Osteoblast (primary cell): ENCODE measurements at regions not wholly inside any gene's neighbourhood (a gene's known extent, or its start where the extent isn't known, plus 50 kb on each side); places are given as distances from the start of the nearest gene placed in this dataset.

Source experiments
- DNase-seq: peaks from one replicate; pipeline ENCODE4 v3.0.0; 2011; ENCODE audit warnings: low spot score, mixed read lengths; ENCODE audit not compliant: insufficient read length; ENCODE audit errors: missing footprints
- H2AFZ ChIP-seq: 2 replicates; pipeline ENCODE4 v1.6.0; 2011; ENCODE audit warnings: mild to moderate bottlenecking, low read length
- H3K27ac ChIP-seq: 2 replicates; pipeline ENCODE4 v1.5.1; 2011; ENCODE audit warnings: mild to moderate bottlenecking, low read depth, low read length, moderate library complexity
- H3K27me3 ChIP-seq: 2 replicates; pipeline ENCODE4 v1.6.0; 2012; ENCODE audit warnings: mild to moderate bottlenecking, control low read depth, inconsistent platforms, low read length, moderate library complexity; ENCODE audit not compliant: insufficient read depth
- H3K36me3 ChIP-seq: 2 replicates; pipeline ENCODE4 v1.5.1; 2011; ENCODE audit warnings: mild to moderate bottlenecking, low read length, control low read depth, moderate library complexity; ENCODE audit not compliant: insufficient read depth
- H3K4me1 ChIP-seq: 2 replicates; pipeline ENCODE4 v1.5.1; 2011; ENCODE audit warnings: mild to moderate bottlenecking, low read length, control low read depth, moderate library complexity; ENCODE audit not compliant: insufficient read depth
- H3K4me2 ChIP-seq: 2 replicates; pipeline ENCODE4 v1.6.0; 2011; ENCODE audit warnings: mild to moderate bottlenecking, low read length; ENCODE audit not compliant: insufficient read depth
- H3K4me3 ChIP-seq: fragments of 200-600 bp; sonication (generic); 3 replicates; pipeline ENCODE4 v1.5.1; 2012; ENCODE audit warnings: mild to moderate bottlenecking, low read length, inconsistent platforms; ENCODE audit not compliant: insufficient read depth
- H3K79me2 ChIP-seq: 2 replicates; pipeline ENCODE4 v1.6.0; 2012; ENCODE audit warnings: mild to moderate bottlenecking, low read length, control low read depth, inconsistent platforms; ENCODE audit not compliant: insufficient read depth
- H3K9me3 ChIP-seq: 2 replicates; pipeline ENCODE4 v1.5.1; 2011; ENCODE audit warnings: low read depth, low read length, control low read depth
- H4K20me1 ChIP-seq: 2 replicates; pipeline ENCODE4 v1.6.0; 2012; ENCODE audit warnings: mild to moderate bottlenecking, low read length, control low read depth; ENCODE audit not compliant: insufficient read depth
- CTCF ChIP-seq: IDR thresholded peaks from 2 replicates; pipeline ENCODE4 v1.5.1; 2011; ENCODE audit warnings: mild to moderate bottlenecking, low read depth, low read length, moderate library complexity; ENCODE audit errors: extremely low read depth

GRCh38 chr10:43981232-43981631 lies 332.6 kb upstream of the ZNF32 start:
- Histone ChIP-seq H3K4me3 (no peak overlapping the region), H3K27me3 (no peaks in the 10 kb centered on the region), H2AFZ (no peak overlapping the region), H3K9me3 (no peaks in the 10 kb centered on the region), H3K79me2 (no peaks in the 10 kb centered on the region), H3K27ac (no peak overlapping the region), H3K36me3 (no peaks in the 10 kb centered on the region), H3K4me1 (no peaks in the 10 kb centered on the region), H4K20me1 (no peaks in the 10 kb centered on the region), H3K4me2 (no peak overlapping the region)
- DNase-seq, result no peak
- TF ChIP-seq CTCF, result no peak

- no peak overlapping the region for H2AFZ ChIP-seq
- H3K9me3 ChIP-seq, result no peaks in the 10 kb centered on the region
- H3K79me2 ChIP-seq, result no peaks in the 10 kb centered on the region
- no peaks in the 10 kb centered on the region for H4K20me1 ChIP-seq
- H3K27ac ChIP-seq, result no peak overlapping the region
- H3K27me3 ChIP-seq, result no peaks in the 10 kb centered on the region
- no peaks in the 10 kb centered on the region for H3K36me3 ChIP-seq
- no peak for TF ChIP-seq CTCF
- H3K4me3 ChIP-seq, result no peak overlapping the region
- H3K4me2 ChIP-seq, result no peak overlapping the region
- H3K4me1 ChIP-seq, result no peaks in the 10 kb centered on the region
- no peak for DNase-seq
Observed at GRCh38 chr10:43980715-43981114, 332.0 kb upstream of the ZNF32 start.

GRCh38 chr10:43980313-43980712 lies 331.6 kb upstream of the ZNF32 start:
- Histone ChIP-seq H3K36me3 (no peaks in the 10 kb centered on the region), H3K4me1 (no peaks in the 10 kb centered on the region), H4K20me1 (no peaks in the 10 kb centered on the region), H3K4me2 (no peak overlapping the region), H2AFZ (no peak overlapping the region), H3K9me3 (no peaks in the 10 kb centered on the region), H3K27me3 (no peaks in the 10 kb centered on the region), H3K79me2 (no peaks in the 10 kb centered on the region), H3K27ac (no peak overlapping the region), H3K4me3 (no peak overlapping the region)
- DNase-seq, result no peak
- no peak for TF ChIP-seq CTCF

- H3K27ac ChIP-seq, result no peak overlapping the region
- H3K4me3 ChIP-seq, result no peak overlapping the region
- no peak overlapping the region for H3K4me2 ChIP-seq
- H2AFZ ChIP-seq, result no peak overlapping the region
- H3K36me3 ChIP-seq, result no peaks in the 10 kb centered on the region
- no peak for DNase-seq
- no peaks in the 10 kb centered on the region for H3K4me1 ChIP-seq
- no peaks in the 10 kb centered on the region for H3K79me2 ChIP-seq
- no peaks in the 10 kb centered on the region for H4K20me1 ChIP-seq
- H3K9me3 ChIP-seq, result no peaks in the 10 kb centered on the region
- no peaks in the 10 kb centered on the region for H3K27me3 ChIP-seq
- TF ChIP-seq CTCF, result no peak
Observed at GRCh38 chr10:43979551-43979950, 330.9 kb upstream of the ZNF32 start.
